HG02798 (cell line): ENCODE measurements at regions not wholly inside any gene's neighbourhood (a gene's known extent, or its start where the extent isn't known, plus 50 kb on each side); places are given as distances from the start of the nearest gene placed in this dataset.
"Not testable (repeated sequence)": the region's sequence is repeated elsewhere in the genome, so short reads cannot be mapped to it uniquely, and the experiment has no call there.

Source experiments
- ATAC-seq: cut with Tn5 transposase; IDR thresholded peaks from one replicate; pipeline ENCODE4 v1.9.1; 2021; ENCODE audit warnings: mild to moderate bottlenecking; ENCODE audit not compliant: unreplicated experiment, poor library complexity

GRCh38 chr9:33690143-33690933, 105.0 kb upstream of the PRSS3 start:
- no peak for ATAC-seq

- ATAC-seq: no peak
Measured at GRCh38 chr9:33695299-33695698, 100.1 kb upstream of the PRSS3 start.

GRCh38 chr9:33695856-33696255, 99.5 kb upstream of the PRSS3 start:
- ATAC-seq: no peak

GRCh38 chr9:33697171-33697570, 98.2 kb upstream of the PRSS3 start:
- no peak for ATAC-seq

GRCh38 chr9:33698267-33698666, 97.1 kb upstream of the PRSS3 start:
- ATAC-seq: no peak

DNA sequence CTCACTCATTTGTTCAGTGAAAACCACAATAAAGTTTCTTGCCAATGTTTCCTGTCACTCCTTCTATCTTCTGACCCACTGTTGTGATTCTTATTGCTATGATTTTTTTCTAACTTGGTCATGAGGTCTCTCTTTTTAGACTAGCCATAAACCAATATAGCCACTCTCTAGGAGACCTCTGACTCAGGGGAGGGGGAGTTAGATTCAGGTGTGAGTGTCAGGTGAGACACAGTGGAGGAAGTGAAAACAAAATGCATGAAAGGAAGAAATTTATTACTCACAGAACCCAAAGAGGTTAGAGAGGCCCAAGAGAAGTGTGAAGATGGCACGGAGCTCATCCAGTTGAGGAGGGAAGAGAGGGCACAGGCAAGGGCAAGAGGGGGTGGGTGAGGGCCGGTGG, 94.4 kb upstream of the PRSS3 start:
- not testable (repeated sequence) for ATAC-seq

- ATAC-seq: no peak
Measured at GRCh38 chr9:33703430-33704102, 91.8 kb upstream of the PRSS3 start.

DNA sequence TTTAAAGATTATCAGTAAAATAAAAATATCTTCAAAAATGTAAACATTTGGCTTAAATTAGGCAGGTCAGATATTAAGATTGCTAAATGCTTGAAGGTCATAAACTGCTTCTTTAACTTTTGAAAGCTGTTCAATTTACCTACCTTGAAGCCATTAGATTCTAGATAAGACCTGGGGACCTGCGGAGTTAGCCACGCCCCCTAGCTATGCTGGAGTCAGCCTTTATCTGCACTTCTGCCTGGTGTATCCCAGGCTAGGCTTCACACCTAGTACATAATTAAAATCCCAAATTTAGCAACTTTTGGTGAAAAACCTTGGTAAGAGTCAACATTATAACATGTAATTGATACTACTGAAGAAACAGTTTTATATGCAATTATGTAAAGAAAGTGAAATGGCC, 89.9 kb upstream of the PRSS3 start:
- ATAC-seq: not testable (repeated sequence)

DNA sequence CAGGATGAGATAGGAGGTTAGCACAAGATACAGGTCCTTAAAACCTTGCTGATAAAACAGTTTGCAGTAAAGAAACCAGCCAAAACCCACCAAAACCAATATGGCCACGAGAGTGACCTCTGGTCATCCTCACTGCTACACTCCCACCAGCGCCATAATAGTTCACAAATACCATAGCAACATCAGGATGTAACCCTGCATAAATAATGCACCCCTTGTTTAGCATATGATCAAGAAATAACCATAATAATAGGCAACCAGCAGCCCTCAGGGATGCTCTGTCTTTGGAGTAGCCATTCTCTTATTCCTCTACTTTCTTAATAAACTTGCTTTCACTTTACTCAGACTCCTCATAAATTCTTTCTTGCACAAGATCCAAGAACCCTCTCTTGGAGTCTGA, 86.9 kb upstream of the PRSS3 start:
- ATAC-seq: no peak

DNA sequence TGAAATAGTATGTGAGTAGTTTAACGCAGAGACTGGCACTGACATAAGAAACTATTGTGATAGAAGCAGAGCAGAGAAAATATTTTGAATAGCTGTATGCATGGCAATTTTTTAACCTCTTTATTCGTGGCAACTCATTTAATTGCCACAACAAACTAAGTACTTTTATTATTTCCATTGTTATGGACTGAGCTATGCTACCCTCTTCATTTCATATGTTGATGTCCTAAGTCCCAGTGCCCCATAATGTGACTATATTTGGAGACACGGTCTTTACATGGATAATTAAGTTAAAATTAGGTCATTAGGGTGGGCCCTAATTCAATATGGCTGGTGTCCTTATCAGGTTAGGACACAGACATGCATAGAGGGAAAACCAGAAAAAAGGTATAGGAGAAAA, 86.1 kb upstream of the PRSS3 start:
- ATAC-seq: no peak

GRCh38 chr9:33711418-33711817, 83.9 kb upstream of the PRSS3 start:
- not testable (repeated sequence) for ATAC-seq

DNA sequence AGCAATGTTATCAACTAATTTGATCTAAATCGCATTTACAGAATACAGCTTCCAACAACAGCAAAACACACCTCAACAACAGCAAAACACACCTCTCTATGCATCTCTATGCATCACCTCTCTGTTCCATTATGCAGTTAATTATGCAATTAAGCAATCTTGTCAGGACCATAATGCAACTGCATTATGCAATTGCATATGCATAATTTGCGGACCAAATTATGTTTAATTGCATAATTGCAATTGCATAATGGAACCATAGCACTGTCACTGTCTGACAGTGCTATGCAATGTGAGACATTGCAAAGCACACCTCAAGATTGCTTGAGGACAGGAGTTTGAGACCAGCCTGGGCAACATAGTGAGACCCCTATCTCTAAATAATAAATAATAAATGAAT, 80.4 kb upstream of the PRSS3 start:
- ATAC-seq: no peak

DNA sequence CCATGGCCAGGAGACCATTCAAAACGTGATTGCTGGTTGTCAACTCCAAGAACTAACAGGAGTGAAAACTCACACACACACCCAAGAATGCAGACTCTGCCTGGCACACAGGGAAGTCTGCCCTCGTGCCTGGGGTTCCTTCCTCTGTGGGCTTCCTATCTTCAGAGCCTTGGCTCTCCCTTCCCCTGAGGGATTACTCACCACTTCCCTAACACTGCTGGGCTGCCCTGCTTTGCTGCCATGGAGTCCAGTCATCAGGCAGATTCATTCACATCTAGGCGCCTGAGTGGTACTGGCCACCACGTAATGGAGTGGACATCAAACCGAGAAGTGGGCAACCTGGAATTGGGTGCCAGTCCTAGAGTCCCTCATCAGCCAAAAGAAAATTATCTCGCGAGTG, 76.4 kb upstream of the PRSS3 start:
- no peak for ATAC-seq

- no peak for ATAC-seq
Measured at GRCh38 chr9:33719581-33720374, 75.6 kb upstream of the PRSS3 start.

DNA sequence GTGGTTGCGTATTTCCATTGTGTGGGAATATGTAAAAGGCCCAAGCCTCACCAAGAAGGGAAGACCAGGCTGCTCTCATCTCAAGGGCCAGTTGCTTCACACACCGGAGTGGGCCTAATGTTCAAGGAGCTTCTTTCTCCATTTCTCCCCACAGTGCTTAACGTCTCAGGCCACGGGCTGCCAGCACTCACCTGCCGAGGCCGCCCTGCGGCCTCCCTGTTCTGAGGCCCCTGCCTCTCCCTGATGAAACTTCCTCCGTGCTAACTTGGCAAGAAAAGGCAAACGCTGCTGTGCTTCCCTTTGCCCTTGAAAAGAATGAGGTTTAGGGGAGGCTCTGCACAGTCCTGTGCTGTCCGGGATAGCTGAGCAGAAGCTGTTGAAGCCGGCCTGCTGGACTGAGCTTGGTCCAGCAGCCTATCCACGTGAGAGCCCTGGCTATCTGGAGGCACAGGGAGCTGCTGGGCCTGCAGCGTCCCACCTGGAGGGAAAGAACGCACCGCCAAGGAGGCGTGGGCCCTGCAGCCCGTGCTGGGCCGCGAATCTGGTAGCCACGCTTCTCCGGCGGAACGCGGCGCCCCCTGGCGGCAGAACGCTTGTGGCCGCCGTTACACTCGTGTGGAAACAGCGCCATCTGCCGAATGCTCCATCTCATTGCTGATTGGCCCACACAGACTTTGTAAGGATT, 73.5 kb upstream of the PRSS3 start:
- ATAC-seq: peak; percentile 84

- ATAC-seq: no peak
Measured at GRCh38 chr9:33722359-33722675, 73.0 kb upstream of the PRSS3 start.

GRCh38 chr9:33728613-33729012, 66.7 kb upstream of the PRSS3 start:
- no peak for ATAC-seq

- no peak for ATAC-seq
Measured at GRCh38 chr9:33731142-33731541, 64.2 kb upstream of the PRSS3 start.

GRCh38 chr9:33731625-33732024, 63.7 kb upstream of the PRSS3 start:
- no peak for ATAC-seq

DNA sequence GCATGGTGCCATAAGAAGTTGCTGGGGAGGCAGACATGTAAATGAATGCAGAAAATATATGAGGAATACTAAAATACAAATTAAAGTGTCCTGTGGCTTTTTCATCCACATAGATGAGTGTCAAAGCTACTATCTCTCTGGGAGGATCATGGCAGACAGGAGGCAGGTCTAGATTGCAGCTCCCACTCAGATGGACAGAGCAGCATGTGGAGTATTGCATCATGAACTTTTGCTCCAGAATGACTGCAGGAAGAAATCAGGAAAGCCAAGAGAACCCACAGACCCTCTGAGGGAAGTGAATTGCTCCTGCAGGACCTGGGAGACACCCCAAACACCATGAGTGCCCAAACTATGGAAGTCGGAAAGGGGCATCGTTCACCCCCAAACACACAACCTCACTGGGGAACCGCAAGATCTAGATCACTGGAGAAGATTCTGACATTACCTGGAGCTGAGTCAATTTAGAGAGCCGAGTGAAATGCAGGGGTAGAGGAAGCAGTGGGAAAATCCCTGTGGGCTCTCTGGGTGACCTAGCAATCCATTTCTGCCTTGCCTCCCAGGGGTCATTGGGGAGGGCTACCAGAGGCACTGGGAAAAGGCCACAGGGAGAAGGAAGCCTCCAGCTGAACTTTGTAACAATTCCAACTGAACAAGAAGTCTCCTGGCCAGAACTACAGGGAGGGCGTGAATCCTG, 61.0 kb upstream of the PRSS3 start:
- not testable (repeated sequence) for ATAC-seq
